HG02852 (cell line): ENCODE measurements at regions not wholly inside any gene's neighbourhood (a gene's known extent, or its start where the extent isn't known, plus 50 kb on each side); places are given as distances from the start of the nearest gene placed in this dataset.

Experiments
- ATAC-seq: cut with Tn5 transposase; IDR thresholded peaks from one replicate; pipeline ENCODE4 v1.9.1; 2021; ENCODE audit warnings: mild to moderate bottlenecking, moderate library complexity; ENCODE audit not compliant: unreplicated experiment

- ATAC-seq = no peak
Measured at GRCh38 chr19:29292153-29292552, 79.2 kb upstream of the UQCRFS1 start.

GRCh38 chr19:29292562-29292961, 79.6 kb upstream of the UQCRFS1 start:
- ATAC-seq = no peak

- no peak for ATAC-seq
Measured at GRCh38 chr19:29293292-29293691, 80.3 kb upstream of the UQCRFS1 start.

- no peak for ATAC-seq
Measured at GRCh38 chr19:29293736-29294342, 80.9 kb upstream of the UQCRFS1 start.

- no peak for ATAC-seq
Measured at GRCh38 chr19:29294343-29294811, 81.4 kb upstream of the UQCRFS1 start.

GRCh38 chr19:29295285-29295684, 82.3 kb upstream of the UQCRFS1 start:
- no peak for ATAC-seq

GRCh38 chr19:29297381-29297780, 84.4 kb upstream of the UQCRFS1 start:
- no peak for ATAC-seq

GRCh38 chr19:29299416-29300380, 86.7 kb upstream of the UQCRFS1 start:
- ATAC-seq = no peak

- no peak for ATAC-seq
Measured at GRCh38 chr19:29302002-29302928, 89.3 kb upstream of the UQCRFS1 start.

- no peak for ATAC-seq
Measured at GRCh38 chr19:29303069-29303718, 90.2 kb upstream of the UQCRFS1 start.

- no peak for ATAC-seq
Measured at GRCh38 chr19:29303719-29304090, 90.8 kb upstream of the UQCRFS1 start.

- no peak for ATAC-seq
Measured at GRCh38 chr19:29305268-29305667, 92.3 kb upstream of the UQCRFS1 start.

- no peak for ATAC-seq
Measured at GRCh38 chr19:29308977-29309590, 96.1 kb upstream of the UQCRFS1 start.

GRCh38 chr19:29309637-29310036, 96.7 kb upstream of the UQCRFS1 start:
- ATAC-seq = no peak

- ATAC-seq = no peak
Measured at GRCh38 chr19:29311191-29311790, 98.3 kb upstream of the UQCRFS1 start.

GRCh38 chr19:29315556-29316190, 102.7 kb upstream of the UQCRFS1 start:
- ATAC-seq = no peak

- ATAC-seq = no peak
Measured at GRCh38 chr19:29318581-29318980, 105.6 kb upstream of the UQCRFS1 start.

GRCh38 chr19:29320086-29320485, 107.1 kb upstream of the UQCRFS1 start:
- ATAC-seq = no peak

GRCh38 chr19:29320618-29321017, 107.7 kb upstream of the UQCRFS1 start:
- no peak for ATAC-seq
